GM12891 (cell line): ENCODE measurements at regions not wholly inside any gene's neighbourhood (a gene's known extent, or its start where the extent isn't known, plus 50 kb on each side); places are given as distances from the start of the nearest gene placed in this dataset.
A peak's percentile ranks its signal among the peaks of the same experiment; 100 is the strongest.

Source experiments
- DNase-seq: peaks from one replicate; pipeline ENCODE4 v3.0.0; 2011; ENCODE audit warnings: low spot score; ENCODE audit not compliant: insufficient read length
- FAIRE-seq: peaks from 2 replicates; lab custom pipeline; 2011; peaks lifted over from hg19 to GRCh38; lab: Jason Lieb, UNC
- PAX5 ChIP-seq: IDR thresholded peaks from 2 replicates; pipeline ENCODE4 v1.6.1; 2011; ENCODE audit warnings: low read length, moderate library complexity, mild to moderate bottlenecking; ENCODE audit not compliant: insufficient read depth, severe bottlenecking
- POLR2A ChIP-seq: IDR thresholded peaks from 2 replicates; pipeline ENCODE4 v1.6.1; 2011; ENCODE audit warnings: low read depth, low read length, control low read depth
- POLR2AphosphoS5 ChIP-seq: IDR thresholded peaks from 2 replicates; pipeline ENCODE4 v1.6.1; 2011; ENCODE audit warnings: low read depth, low read length, control low read depth
- POU2F2 ChIP-seq: IDR thresholded peaks from 2 replicates; pipeline ENCODE4 v1.6.1; 2011; ENCODE audit warnings: low read depth, mild to moderate bottlenecking, control low read depth, low read length, moderate library complexity
- SPI1 ChIP-seq: IDR thresholded peaks from 2 replicates; pipeline ENCODE4 v1.6.1; 2011; ENCODE audit warnings: low read depth, low read length, control low read depth
- TAF1 ChIP-seq: IDR thresholded peaks from 2 replicates; pipeline ENCODE4 v1.6.1; 2011; ENCODE audit warnings: low read depth, low read length, control low read depth

GRCh38 chr5:173512637-173513435 is 103.6 kb downstream of the BOD1 start:
- TF ChIP-seq TAF1 (no peak), PAX5 (no peak), POLR2A (no peak), SPI1 (0 out of 2 replicates have a peak, but pooled peaks have one; percentile 14)
- no peak for FAIRE-seq
- DNase-seq = no peak

GRCh38 chr5:173509060-173509459 is 107.4 kb downstream of the BOD1 start:
- DNase-seq (no peak), FAIRE-seq (no peak)
- TF ChIP-seq POLR2AphosphoS5 = no peak
- no peak for TF ChIP-seq SPI1
- TF ChIP-seq POU2F2 = no peak
- no peak for TF ChIP-seq TAF1
- no peak for TF ChIP-seq PAX5
- TF ChIP-seq POLR2A = no peak

DNA sequence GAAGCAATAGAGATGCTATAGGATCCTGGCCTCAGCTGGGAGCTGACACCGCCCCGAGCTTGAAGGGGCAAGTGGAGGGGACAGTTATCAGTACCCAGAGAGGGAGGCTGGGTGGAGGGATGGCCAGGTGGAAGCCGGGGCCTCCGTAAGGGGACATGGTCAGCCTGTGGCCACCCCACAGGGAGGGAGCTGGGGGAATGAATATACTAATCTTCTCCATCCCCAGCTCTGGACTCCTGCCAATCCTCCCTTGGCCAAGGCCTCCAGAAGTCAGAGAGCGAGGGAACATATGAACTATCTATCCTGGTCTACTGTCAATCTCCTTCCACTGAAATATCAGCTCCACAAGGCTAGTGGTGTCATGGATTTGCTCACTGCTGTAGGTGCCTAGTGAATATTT is 109.3 kb downstream of the BOD1 start:
- DNase-seq (no peak), FAIRE-seq (no peak)
- no peak for TF ChIP-seq SPI1
- no peak for TF ChIP-seq POLR2AphosphoS5
- no peak for TF ChIP-seq PAX5
- TF ChIP-seq TAF1 = no peak
- TF ChIP-seq POU2F2 = no peak
- TF ChIP-seq POLR2A = no peak

DNA sequence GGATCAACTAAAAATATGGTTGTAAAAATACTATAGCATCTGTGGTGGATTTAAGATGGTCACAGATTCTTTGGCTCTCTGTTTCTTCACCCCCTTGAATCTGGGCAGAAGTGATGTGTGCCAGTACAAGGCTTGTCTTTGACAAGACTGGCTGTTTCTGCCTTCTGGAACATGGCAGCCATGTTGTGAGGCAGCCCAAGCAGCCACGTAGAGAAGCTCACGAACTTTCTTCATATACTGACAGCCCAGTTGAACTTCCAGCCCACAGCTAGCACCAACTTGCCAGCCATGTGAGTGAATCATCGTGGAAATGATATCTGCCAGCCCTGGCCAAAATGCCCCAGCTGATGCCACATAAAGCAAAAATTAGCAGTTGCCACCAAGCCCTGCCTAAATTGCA is 110.8 kb downstream of the BOD1 start:
- DNase-seq (no peak), FAIRE-seq (no peak)
- TF ChIP-seq POLR2A = no peak
- TF ChIP-seq PAX5 = no peak
- TF ChIP-seq SPI1 = no peak
- no peak for TF ChIP-seq POU2F2
- TF ChIP-seq POLR2AphosphoS5 = no peak
- TF ChIP-seq TAF1 = no peak

GRCh38 chr5:173501922-173502321 is 114.5 kb downstream of the BOD1 start:
- TF ChIP-seq POLR2AphosphoS5 = no peak
- TF ChIP-seq POLR2A = no peak
- no peak for TF ChIP-seq SPI1
- TF ChIP-seq PAX5 = no peak
- TF ChIP-seq TAF1 = no peak
- no peak for TF ChIP-seq POU2F2
- FAIRE-seq (no peak), DNase-seq (no peak)

DNA sequence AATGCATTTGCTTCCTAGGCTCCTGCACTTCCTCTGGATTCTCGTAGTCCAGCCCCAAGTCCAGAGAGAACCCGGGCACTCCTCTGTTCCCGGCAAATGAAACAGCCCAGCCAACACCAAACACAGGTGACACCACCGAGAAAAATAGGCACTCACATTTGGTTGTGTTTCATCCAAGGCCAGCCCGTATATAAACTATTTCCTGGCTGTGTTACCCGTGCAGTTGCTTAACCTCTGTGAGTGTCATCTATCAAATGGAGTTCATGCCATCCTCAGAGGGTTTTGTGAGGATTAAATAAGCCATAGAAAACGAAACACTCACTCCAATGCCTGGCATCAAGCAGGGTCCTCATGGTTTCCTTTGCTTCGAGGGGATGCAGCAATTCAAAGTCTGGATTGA is 115.2 kb downstream of the BOD1 start:
- TF ChIP-seq SPI1 = no peak
- TF ChIP-seq POU2F2 = no peak
- TF ChIP-seq POLR2AphosphoS5 = no peak
- TF ChIP-seq TAF1 = no peak
- no peak for TF ChIP-seq PAX5
- TF ChIP-seq POLR2A = no peak
- DNase-seq (no peak), FAIRE-seq (no peak)

- no peak for FAIRE-seq
- DNase-seq = no peak
- TF ChIP-seq TAF1 (no peak), SPI1 (no peak), POLR2AphosphoS5 (no peak), POLR2A (no peak), POU2F2 (no peak), PAX5 (no peak)
Measured at GRCh38 chr5:173500213-173500560, 116.3 kb downstream of the BOD1 start.

- FAIRE-seq (no peak), DNase-seq (no peak)
- no peak for TF ChIP-seq TAF1
- no peak for TF ChIP-seq POLR2A
- no peak for TF ChIP-seq POU2F2
- TF ChIP-seq PAX5 = no peak
- no peak for TF ChIP-seq SPI1
- no peak for TF ChIP-seq POLR2AphosphoS5
Measured at GRCh38 chr5:173499471-173500212, 116.8 kb downstream of the BOD1 start.

GRCh38 chr5:173498739-173499470 is 117.5 kb downstream of the BOD1 start:
- FAIRE-seq (no peak), DNase-seq (no peak)

GRCh38 chr5:173498286-173498685 is 118.2 kb downstream of the BOD1 start:
- TF ChIP-seq POU2F2 = no peak
- TF ChIP-seq POLR2AphosphoS5 = no peak
- no peak for TF ChIP-seq POLR2A
- TF ChIP-seq PAX5 = no peak
- TF ChIP-seq SPI1 = no peak
- TF ChIP-seq TAF1 = no peak
- FAIRE-seq = no peak
- no peak for DNase-seq

More at GRCh38 chr5:173498739-173499470, 117.5 kb downstream of the BOD1 start:
- TF ChIP-seq POLR2A = no peak
